ENCODE measurements at regions not wholly inside any gene's neighbourhood (a gene's known extent, or its start where the extent isn't known, plus 50 kb on each side); places are given as distances from the start of the nearest gene placed in this dataset.

GRCh38 chr16:74183601-74184360 is 112.8 kb upstream of the PSMD7 start:
- Histone ChIP-seq H3K27ac (ENCODE audit: insufficient read depth in 1 of 2, low read depth in 1 of 2, low read length in 2 of 2, poor library complexity in 1 of 2, severe bottlenecking in 2 of 2) (no peak overlapping the region), H3K4me1 (ENCODE audit: control extremely low read depth in 1 of 4, control insufficient read depth in 4 of 4, insufficient read depth in 4 of 4, low read length in 3 of 4) (no peaks in the 10 kb centered on the region), H3K9me3 (ENCODE audit: control extremely low read depth in 1 of 5, control insufficient read depth in 4 of 5, insufficient read depth in 2 of 5, low read depth in 1 of 5, low read length in 4 of 5) (peaks cover 0 to 7% (median 2%) of the 10 kb centered on the region in 5 experiments), H3K36me3 (ENCODE audit: control insufficient read depth in 4 of 4, insufficient read depth in 4 of 4, low read length in 3 of 4) (no peaks in the 10 kb centered on the region), H3K4me3 (ENCODE audit: control insufficient read depth in 1 of 7, extremely low read depth in 1 of 7, insufficient read depth in 4 of 7, low read depth in 2 of 7, low read length in 6 of 7) (no peak overlapping the region), H3K27me3 (replicated peaks in 2 of 5; ENCODE audit: control insufficient read depth in 4 of 5, insufficient read depth in 5 of 5, low read length in 4 of 5) (peaks cover 0 to 3% (median 0%) of the 10 kb centered on the region in 5 experiments)
- WGBS (ENCODE audit: insufficient coverage) = 100% methylated on average over 3 of the region's 4 CpGs
- no peak for DNase-seq
- CTCF ChIA-PET = no interaction called here
- POLR2A ChIA-PET = no interaction called here

GRCh38 chr16:74169687-74170376 is 126.8 kb upstream of the PSMD7 start:
- Histone ChIP-seq H3K4me3 (ENCODE audit: control insufficient read depth in 1 of 7, extremely low read depth in 1 of 7, insufficient read depth in 4 of 7, low read depth in 2 of 7, low read length in 6 of 7) (no peak overlapping the region), H3K4me1 (ENCODE audit: control extremely low read depth in 1 of 4, control insufficient read depth in 4 of 4, insufficient read depth in 4 of 4, low read length in 3 of 4) (no peaks in the 10 kb centered on the region), H3K36me3 (ENCODE audit: control insufficient read depth in 4 of 4, insufficient read depth in 4 of 4, low read length in 3 of 4) (no peaks in the 10 kb centered on the region), H3K27ac (ENCODE audit: insufficient read depth in 1 of 2, low read depth in 1 of 2, low read length in 2 of 2, poor library complexity in 1 of 2, severe bottlenecking in 2 of 2) (no peak overlapping the region), H3K27me3 (replicated peaks in 2 of 5; ENCODE audit: control insufficient read depth in 4 of 5, insufficient read depth in 5 of 5, low read length in 4 of 5) (peaks cover 0 to 1% (median 0%) of the 10 kb centered on the region in 5 experiments), H3K9me3 (ENCODE audit: control extremely low read depth in 1 of 5, control insufficient read depth in 4 of 5, insufficient read depth in 2 of 5, low read depth in 1 of 5, low read length in 4 of 5) (peaks cover 0 to under 1% (median 0%) of the 10 kb centered on the region in 5 experiments)
- ChIA-PET POLR2A (no interaction called here), CTCF (no interaction called here)
- 62% methylated on average over 6 of the region's 8 CpGs for WGBS (ENCODE audit: insufficient coverage)
- DNase-seq = no peak

- ChIA-PET CTCF (no interaction called here), POLR2A (no interaction called here)
- Histone ChIP-seq H3K36me3 (ENCODE audit: control insufficient read depth in 4 of 4, insufficient read depth in 4 of 4, low read length in 3 of 4) (no peaks in the 10 kb centered on the region), H3K27ac (ENCODE audit: insufficient read depth in 1 of 2, low read depth in 1 of 2, low read length in 2 of 2, poor library complexity in 1 of 2, severe bottlenecking in 2 of 2) (no peak overlapping the region), H3K27me3 (replicated peaks in 2 of 5; ENCODE audit: control insufficient read depth in 4 of 5, insufficient read depth in 5 of 5, low read length in 4 of 5) (peaks cover 0 to 1% (median 0%) of the 10 kb centered on the region in 5 experiments), H3K9me3 (ENCODE audit: control extremely low read depth in 1 of 5, control insufficient read depth in 4 of 5, insufficient read depth in 2 of 5, low read depth in 1 of 5, low read length in 4 of 5) (peaks cover 0 to 1% (median 0%) of the 10 kb centered on the region in 5 experiments), H3K4me3 (ENCODE audit: control insufficient read depth in 1 of 7, extremely low read depth in 1 of 7, insufficient read depth in 4 of 7, low read depth in 2 of 7, low read length in 6 of 7) (no peak overlapping the region), H3K4me1 (ENCODE audit: control extremely low read depth in 1 of 4, control insufficient read depth in 4 of 4, insufficient read depth in 4 of 4, low read length in 3 of 4) (no peaks in the 10 kb centered on the region)
- no peak for DNase-seq
- WGBS (ENCODE audit: insufficient coverage) = 100% methylated on average over 1 of the region's 3 CpGs
These were observed 127.5 kb upstream of the PSMD7 start for GRCh38 chr16:74169066-74169465.

GRCh38 chr16:74168445-74168844 is 128.2 kb upstream of the PSMD7 start:
- Histone ChIP-seq H3K9me3 (ENCODE audit: control extremely low read depth in 1 of 5, control insufficient read depth in 4 of 5, insufficient read depth in 2 of 5, low read depth in 1 of 5, low read length in 4 of 5) (peaks cover 0 to 1% (median 0%) of the 10 kb centered on the region in 5 experiments), H3K27ac (ENCODE audit: insufficient read depth in 1 of 2, low read depth in 1 of 2, low read length in 2 of 2, poor library complexity in 1 of 2, severe bottlenecking in 2 of 2) (no peak overlapping the region), H3K27me3 (replicated peaks in 2 of 5; ENCODE audit: control insufficient read depth in 4 of 5, insufficient read depth in 5 of 5, low read length in 4 of 5) (peaks cover 0 to 1% (median 0%) of the 10 kb centered on the region in 5 experiments), H3K4me1 (ENCODE audit: control extremely low read depth in 1 of 4, control insufficient read depth in 4 of 4, insufficient read depth in 4 of 4, low read length in 3 of 4) (no peaks in the 10 kb centered on the region), H3K4me3 (ENCODE audit: control insufficient read depth in 1 of 7, extremely low read depth in 1 of 7, insufficient read depth in 4 of 7, low read depth in 2 of 7, low read length in 6 of 7) (no peak overlapping the region), H3K36me3 (ENCODE audit: control insufficient read depth in 4 of 4, insufficient read depth in 4 of 4, low read length in 3 of 4) (no peaks in the 10 kb centered on the region)
- ChIA-PET CTCF (no interaction called here), POLR2A (no interaction called here)
- WGBS (ENCODE audit: insufficient coverage) = no CpG with 5 or more reads among the region's 1 CpG
- DNase-seq = no peak

- no peak overlapping the region for H3K4me3 ChIP-seq (ENCODE audit: control insufficient read depth in 1 of 7, extremely low read depth in 1 of 7, insufficient read depth in 4 of 7, low read depth in 2 of 7, low read length in 6 of 7)
- no peaks in the 10 kb centered on the region for H3K36me3 ChIP-seq (ENCODE audit: control insufficient read depth in 4 of 4, insufficient read depth in 4 of 4, low read length in 3 of 4)
- no peak overlapping the region for H3K27ac ChIP-seq (ENCODE audit: insufficient read depth in 1 of 2, low read depth in 1 of 2, low read length in 2 of 2, poor library complexity in 1 of 2, severe bottlenecking in 2 of 2)
- no peak for DNase-seq
- peaks cover 0 to 1% (median 0%) of the 10 kb centered on the region in 5 experiments for H3K27me3 ChIP-seq (replicated peaks in 2 of 5; ENCODE audit: control insufficient read depth in 4 of 5, insufficient read depth in 5 of 5, low read length in 4 of 5)
- WGBS (ENCODE audit: insufficient coverage) = 20% methylated on average over 1 of the region's 2 CpGs
- peaks cover 0 to 4% (median 0%) of the 10 kb centered on the region in 5 experiments for H3K9me3 ChIP-seq (ENCODE audit: control extremely low read depth in 1 of 5, control insufficient read depth in 4 of 5, insufficient read depth in 2 of 5, low read depth in 1 of 5, low read length in 4 of 5)
- ChIA-PET CTCF (no interaction called here), POLR2A (no interaction called here)
- H3K4me1 ChIP-seq (ENCODE audit: control extremely low read depth in 1 of 4, control insufficient read depth in 4 of 4, insufficient read depth in 4 of 4, low read length in 3 of 4) = no peaks in the 10 kb centered on the region
These were observed 130.2 kb upstream of the PSMD7 start for GRCh38 chr16:74166456-74166855.

GRCh38 chr16:74165566-74166080 is 131.0 kb upstream of the PSMD7 start:
- Histone ChIP-seq H3K27ac (ENCODE audit: insufficient read depth in 1 of 2, low read depth in 1 of 2, low read length in 2 of 2, poor library complexity in 1 of 2, severe bottlenecking in 2 of 2) (no peak overlapping the region), H3K4me3 (ENCODE audit: control insufficient read depth in 1 of 7, extremely low read depth in 1 of 7, insufficient read depth in 4 of 7, low read depth in 2 of 7, low read length in 6 of 7) (no peak overlapping the region), H3K9me3 (ENCODE audit: control extremely low read depth in 1 of 5, control insufficient read depth in 4 of 5, insufficient read depth in 2 of 5, low read depth in 1 of 5, low read length in 4 of 5) (peaks cover 0 to 8% (median 1%) of the 10 kb centered on the region in 5 experiments), H3K36me3 (ENCODE audit: control insufficient read depth in 4 of 4, insufficient read depth in 4 of 4, low read length in 3 of 4) (no peaks in the 10 kb centered on the region), H3K27me3 (replicated peaks in 2 of 5; ENCODE audit: control insufficient read depth in 4 of 5, insufficient read depth in 5 of 5, low read length in 4 of 5) (peaks cover 0 to 1% (median 0%) of the 10 kb centered on the region in 5 experiments), H3K4me1 (ENCODE audit: control extremely low read depth in 1 of 4, control insufficient read depth in 4 of 4, insufficient read depth in 4 of 4, low read length in 3 of 4) (no peaks in the 10 kb centered on the region)
- ChIA-PET POLR2A (no interaction called here), CTCF (interaction anchor here (0.6 to 0.7 kb wide), 2 partner anchors 17 to 62 kb away, joined by 3 read pairs; no protein-coding TSS in a partner anchor)
- WGBS (ENCODE audit: insufficient coverage) = 60% methylated on average over 1 of the region's 5 CpGs
- no peak for DNase-seq

GRCh38 chr16:74160759-74161158 is 135.9 kb upstream of the PSMD7 start:
- H3K4me3 ChIP-seq (ENCODE audit: control insufficient read depth in 1 of 7, extremely low read depth in 1 of 7, insufficient read depth in 4 of 7, low read depth in 2 of 7, low read length in 6 of 7) = no peak overlapping the region
- DNase-seq = no peak
- no peak overlapping the region for H3K27ac ChIP-seq (ENCODE audit: insufficient read depth in 1 of 2, low read depth in 1 of 2, low read length in 2 of 2, poor library complexity in 1 of 2, severe bottlenecking in 2 of 2)
- POLR2A ChIA-PET = no interaction called here
- CTCF ChIA-PET = no interaction called here
- WGBS (ENCODE audit: insufficient coverage) = no CpG with 5 or more reads among the region's 2 CpGs
- H3K4me1 ChIP-seq (ENCODE audit: control extremely low read depth in 1 of 4, control insufficient read depth in 4 of 4, insufficient read depth in 4 of 4, low read length in 3 of 4) = no peaks in the 10 kb centered on the region
- H3K36me3 ChIP-seq (ENCODE audit: control insufficient read depth in 4 of 4, insufficient read depth in 4 of 4, low read length in 3 of 4) = no peaks in the 10 kb centered on the region
- peaks cover 0 to 10% (median 3%) of the 10 kb centered on the region in 5 experiments for H3K9me3 ChIP-seq (ENCODE audit: control extremely low read depth in 1 of 5, control insufficient read depth in 4 of 5, insufficient read depth in 2 of 5, low read depth in 1 of 5, low read length in 4 of 5)
- H3K27me3 ChIP-seq (replicated peaks in 2 of 5; ENCODE audit: control insufficient read depth in 4 of 5, insufficient read depth in 5 of 5, low read length in 4 of 5) = no peaks in the 10 kb centered on the region

All from common myeloid progenitor, CD34-positive (primary cell).